Urinary bladder (tissue), 3 donors: ENCODE measurements at regions not wholly inside any gene's neighbourhood (a gene's known extent, or its start where the extent isn't known, plus 50 kb on each side); places are given as distances from the start of the nearest gene placed in this dataset.

ENCODE experiments used
- DNase-seq: peaks from one replicate; pipeline ENCODE4 v3.0.0-alpha.2; 2015; ENCODE audit errors: extremely low spot score
- H3K27ac ChIP-seq: one replicate; pipeline ENCODE4 v1.5.1; 2013; ENCODE audit warnings: low read depth, mild to moderate bottlenecking, moderate library complexity
- H3K36me3 ChIP-seq: one replicate; pipeline ENCODE4 v1.6.1; 2013; ENCODE audit warnings: mild to moderate bottlenecking, moderate library complexity; ENCODE audit not compliant: insufficient read depth
- H3K4me1 ChIP-seq: one replicate; pipeline ENCODE4 v1.6.1; 2013; ENCODE audit warnings: mild to moderate bottlenecking, moderate library complexity; ENCODE audit not compliant: insufficient read depth
- H3K4me3 ChIP-seq: one replicate; pipeline ENCODE4 v1.5.1; 2013; ENCODE audit warnings: low read depth, low read length
- WGBS: extraction: QIAGEN DNeasy Blood & Tissue Kit; methylation state at CpG from one replicate; pipeline ENCODE4 v1.1.7; 2013; 5-methylcytosine and 5-hydroxymethylcytosine counted together
- donor health status: healthy with polysubstance abuse.
- donor health status: healthy.

DNA sequence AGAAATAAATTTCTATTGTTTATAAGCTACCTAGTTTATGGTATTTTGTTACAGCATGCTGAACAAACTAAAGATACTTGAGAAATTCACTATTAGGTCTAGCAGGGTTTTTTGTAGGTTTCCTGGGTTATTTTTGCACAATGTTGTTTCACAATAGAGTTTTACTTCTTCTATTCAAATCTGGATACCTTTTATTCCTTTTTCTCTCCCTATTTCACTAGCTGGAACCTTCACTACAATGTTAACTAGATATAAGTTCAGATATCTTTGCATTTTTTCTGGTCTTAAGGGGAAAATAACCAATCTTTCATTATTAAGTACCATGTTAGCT lies 237.7 kb upstream of the CITED2 start:
- Histone ChIP-seq H3K36me3 (peaks cover 1% of the 10 kb centered on the region), H3K27ac (no peak overlapping the region), H3K4me1 (no peaks in the 10 kb centered on the region), H3K4me3 (no peak overlapping the region)
- no peak for DNase-seq

DNA sequence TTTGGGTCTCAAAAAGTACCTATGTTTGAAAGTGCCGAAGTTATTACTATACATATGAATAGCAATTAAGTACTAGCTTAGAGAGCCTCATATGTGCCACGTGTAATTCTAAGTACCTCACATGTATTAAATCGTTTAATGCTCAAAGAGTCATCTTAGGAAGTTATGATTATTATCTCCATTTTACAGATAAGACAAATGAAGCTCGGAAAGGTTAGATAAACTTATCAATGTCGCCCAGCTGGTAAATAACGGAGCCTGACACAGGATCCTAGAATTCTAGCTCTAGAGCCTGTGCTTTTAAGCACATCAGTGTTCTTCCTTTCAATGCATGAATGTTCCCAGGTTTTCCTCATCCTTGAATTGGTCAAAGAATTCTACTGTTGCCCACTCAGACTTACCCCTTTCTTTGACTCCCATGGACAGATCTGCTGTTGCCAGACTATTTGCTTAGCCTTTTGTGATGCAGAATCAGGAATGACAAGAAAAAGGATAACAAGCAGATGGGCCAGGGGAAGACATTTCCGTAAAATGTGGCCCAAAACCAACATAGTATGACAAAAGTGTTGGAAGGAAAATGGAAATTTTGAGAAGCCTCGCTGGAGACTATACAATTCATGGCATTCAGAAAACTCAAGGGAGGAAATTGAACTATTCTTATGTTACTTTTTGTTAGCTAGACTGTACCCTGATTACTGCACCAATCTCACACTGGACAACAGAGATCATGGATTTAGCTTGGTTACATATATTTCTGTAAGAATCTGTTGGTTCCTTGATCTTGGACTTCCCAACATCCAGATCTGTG lies 237.1 kb upstream of the CITED2 start:
- WGBS = 79% methylated on average over 8 of the region's 8 CpGs
- no peaks in the 10 kb centered on the region for H3K4me1 ChIP-seq
- DNase-seq = no peak
- no peak overlapping the region for H3K4me3 ChIP-seq
- H3K27ac ChIP-seq = no peak overlapping the region
- H3K36me3 ChIP-seq = peaks cover 1% of the 10 kb centered on the region

DNA sequence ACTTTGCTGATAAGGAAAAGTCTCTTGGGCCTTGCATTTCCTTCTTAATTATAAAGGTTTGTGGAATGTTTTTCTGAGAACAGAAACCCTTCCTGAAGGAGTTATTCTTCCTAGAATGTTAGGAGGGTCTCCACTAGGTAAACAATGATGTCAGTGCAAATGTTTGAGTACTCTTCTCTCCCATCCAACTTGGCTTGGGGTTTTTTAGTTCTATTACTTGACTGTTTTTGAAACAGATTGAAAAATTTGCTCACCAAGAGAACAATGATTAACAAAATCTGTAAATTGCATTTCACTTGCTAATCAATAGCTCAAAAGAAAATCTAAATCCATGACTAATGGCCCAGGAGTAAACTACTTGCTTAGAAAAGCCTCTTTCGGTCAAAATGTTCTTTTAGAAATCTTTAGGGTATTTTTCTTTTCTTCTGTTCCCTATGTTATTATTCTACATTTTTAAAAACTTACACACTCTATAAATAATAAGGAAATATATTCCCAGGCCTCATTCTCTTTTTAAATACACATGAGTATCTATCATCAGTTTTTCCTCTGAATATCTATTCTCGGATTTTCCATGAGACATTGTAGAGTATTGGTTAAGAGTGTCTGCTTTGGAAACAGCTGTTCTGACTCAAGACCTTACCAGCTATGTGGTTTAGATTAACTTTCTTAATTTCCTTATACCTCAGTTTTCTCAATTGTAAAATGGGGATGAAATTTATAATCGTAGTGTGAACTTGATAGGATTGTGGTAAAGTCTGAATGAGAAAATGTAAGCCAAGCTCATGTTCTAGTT lies 234.2 kb upstream of the CITED2 start:
- no peak overlapping the region for H3K27ac ChIP-seq
- WGBS = 89% methylated on average over 3 of the region's 3 CpGs
- no peaks in the 10 kb centered on the region for H3K4me1 ChIP-seq
- DNase-seq = no peak
- H3K4me3 ChIP-seq = no peak overlapping the region
- peaks cover 1% of the 10 kb centered on the region for H3K36me3 ChIP-seq

DNA sequence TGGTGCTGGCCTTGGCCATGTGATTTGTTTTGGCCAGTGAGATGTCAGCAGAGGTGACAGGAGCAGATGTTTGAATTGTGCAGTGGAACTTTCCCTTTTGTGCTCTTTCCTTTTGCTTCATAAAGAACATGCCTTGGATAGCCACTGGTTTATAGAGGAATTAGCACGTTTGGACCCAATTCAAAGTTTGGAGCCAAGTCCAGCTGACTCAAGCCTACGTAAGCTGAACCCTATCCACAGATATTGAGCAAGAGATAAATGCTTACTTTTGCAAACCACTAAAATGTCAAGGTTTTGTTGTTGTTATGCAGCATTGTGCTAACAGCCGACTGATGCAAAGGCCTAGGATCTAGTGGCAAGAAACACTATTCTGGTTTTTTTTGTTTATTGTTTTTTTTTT lies 230.9 kb upstream of the CITED2 start:
- H3K27ac ChIP-seq = no peak overlapping the region
- 65% methylated on average over 3 of the region's 3 CpGs for WGBS
- no peak overlapping the region for H3K4me3 ChIP-seq
- no peak for DNase-seq
- peaks cover 1% of the 10 kb centered on the region for H3K36me3 ChIP-seq
- H3K4me1 ChIP-seq = no peaks in the 10 kb centered on the region

DNA sequence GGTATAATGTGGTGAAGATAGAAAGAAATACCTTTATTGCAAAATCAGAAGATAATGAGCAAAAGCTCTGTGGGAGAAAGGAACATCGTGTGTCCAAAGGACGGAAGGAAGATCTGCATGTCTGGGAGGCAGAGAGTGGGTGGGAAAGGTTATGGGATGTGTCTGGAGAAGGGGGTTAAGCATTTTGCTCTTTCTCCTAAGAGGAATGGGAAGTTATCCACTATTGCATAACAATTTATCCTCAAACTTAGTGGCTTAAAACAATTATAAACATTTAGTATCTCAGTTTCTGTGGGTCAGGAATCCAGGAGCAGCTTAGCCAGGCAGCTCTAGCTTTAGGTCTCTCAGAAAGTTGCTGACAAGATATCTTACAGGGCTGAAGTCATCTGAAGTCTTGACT lies 229.1 kb upstream of the CITED2 start:
- no peaks in the 10 kb centered on the region for H3K4me1 ChIP-seq
- no peak overlapping the region for H3K4me3 ChIP-seq
- DNase-seq = no peak
- 49% methylated on average over 2 of the region's 2 CpGs for WGBS
- H3K36me3 ChIP-seq = no peaks in the 10 kb centered on the region
- H3K27ac ChIP-seq = no peak overlapping the region

DNA sequence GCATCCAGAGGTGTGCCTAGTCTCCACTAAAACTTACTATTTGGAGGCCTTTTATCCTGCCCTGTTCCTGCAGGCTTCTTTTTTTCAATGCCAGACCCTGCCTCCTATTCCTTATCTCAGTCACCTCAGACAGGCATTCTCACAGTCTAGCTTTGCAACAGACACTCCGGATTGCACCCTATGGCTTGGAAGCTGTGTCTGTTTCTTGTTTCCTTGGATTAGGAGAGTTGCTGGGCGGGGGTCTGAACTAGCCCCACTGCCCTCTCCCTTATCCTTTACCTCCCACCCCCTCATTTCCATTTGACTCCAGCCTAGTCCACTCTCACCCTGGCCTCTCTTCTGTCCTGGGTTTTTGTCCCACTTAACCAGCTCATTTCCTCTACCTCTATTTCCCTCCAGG lies 228.1 kb upstream of the CITED2 start:
- no peak for DNase-seq
- WGBS = 96% methylated on average over 2 of the region's 2 CpGs
- H3K4me3 ChIP-seq = no peak overlapping the region
- no peaks in the 10 kb centered on the region for H3K4me1 ChIP-seq
- H3K27ac ChIP-seq = no peak overlapping the region
- no peaks in the 10 kb centered on the region for H3K36me3 ChIP-seq

DNA sequence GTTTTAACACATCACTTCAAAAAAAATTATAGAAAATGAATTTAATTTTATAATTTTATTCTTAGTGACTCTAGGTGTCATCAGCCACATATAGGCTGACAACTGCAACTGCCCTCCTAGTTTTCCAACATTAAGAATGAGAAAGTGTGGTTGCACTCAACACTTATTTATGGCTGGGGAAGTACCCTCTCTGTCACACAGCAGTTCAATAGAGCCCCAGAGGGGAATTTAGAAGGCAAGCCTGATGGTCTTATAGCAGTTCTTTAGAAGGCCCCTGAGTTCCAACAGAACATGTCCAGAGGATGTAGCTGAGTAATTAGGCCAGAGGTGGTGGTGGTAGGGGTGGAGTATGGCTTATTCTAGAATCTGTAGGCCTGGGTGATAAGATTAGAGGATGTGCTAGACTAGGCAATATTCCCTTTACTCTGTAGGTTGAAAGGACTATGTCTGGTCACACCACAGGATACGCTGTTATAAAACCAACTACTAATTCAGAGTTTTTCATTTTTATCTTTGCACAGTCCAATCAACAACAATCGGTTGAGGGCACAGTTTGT lies 226.5 kb upstream of the CITED2 start:
- DNase-seq = no peak
- WGBS = 90% methylated on average over 2 of the region's 2 CpGs
- Histone ChIP-seq H3K27ac (no peak overlapping the region), H3K36me3 (no peaks in the 10 kb centered on the region), H3K4me3 (no peak overlapping the region), H3K4me1 (no peaks in the 10 kb centered on the region)

DNA sequence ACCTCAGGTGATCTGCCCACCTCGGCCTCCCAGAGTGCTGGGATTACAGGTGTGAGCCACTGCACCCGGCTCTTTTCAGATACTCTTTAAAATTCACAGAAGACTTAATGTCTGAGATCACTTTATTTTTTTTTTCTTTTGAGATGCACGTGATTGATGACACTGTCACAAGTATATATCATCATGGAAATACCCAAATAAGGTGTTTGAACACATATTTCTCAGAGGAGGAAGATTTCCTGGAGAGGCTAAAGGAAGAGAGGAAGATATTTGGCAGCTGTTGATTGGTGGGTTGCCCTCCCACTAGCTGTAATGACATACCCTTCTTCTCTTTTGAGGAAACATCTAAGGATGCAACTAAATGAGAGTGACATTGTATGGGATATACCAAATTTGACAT lies 225.9 kb upstream of the CITED2 start:
- Histone ChIP-seq H3K4me1 (no peaks in the 10 kb centered on the region), H3K4me3 (no peak overlapping the region), H3K27ac (no peak overlapping the region), H3K36me3 (no peaks in the 10 kb centered on the region)
- WGBS = 94% methylated on average over 3 of the region's 3 CpGs
- DNase-seq = no peak

DNA sequence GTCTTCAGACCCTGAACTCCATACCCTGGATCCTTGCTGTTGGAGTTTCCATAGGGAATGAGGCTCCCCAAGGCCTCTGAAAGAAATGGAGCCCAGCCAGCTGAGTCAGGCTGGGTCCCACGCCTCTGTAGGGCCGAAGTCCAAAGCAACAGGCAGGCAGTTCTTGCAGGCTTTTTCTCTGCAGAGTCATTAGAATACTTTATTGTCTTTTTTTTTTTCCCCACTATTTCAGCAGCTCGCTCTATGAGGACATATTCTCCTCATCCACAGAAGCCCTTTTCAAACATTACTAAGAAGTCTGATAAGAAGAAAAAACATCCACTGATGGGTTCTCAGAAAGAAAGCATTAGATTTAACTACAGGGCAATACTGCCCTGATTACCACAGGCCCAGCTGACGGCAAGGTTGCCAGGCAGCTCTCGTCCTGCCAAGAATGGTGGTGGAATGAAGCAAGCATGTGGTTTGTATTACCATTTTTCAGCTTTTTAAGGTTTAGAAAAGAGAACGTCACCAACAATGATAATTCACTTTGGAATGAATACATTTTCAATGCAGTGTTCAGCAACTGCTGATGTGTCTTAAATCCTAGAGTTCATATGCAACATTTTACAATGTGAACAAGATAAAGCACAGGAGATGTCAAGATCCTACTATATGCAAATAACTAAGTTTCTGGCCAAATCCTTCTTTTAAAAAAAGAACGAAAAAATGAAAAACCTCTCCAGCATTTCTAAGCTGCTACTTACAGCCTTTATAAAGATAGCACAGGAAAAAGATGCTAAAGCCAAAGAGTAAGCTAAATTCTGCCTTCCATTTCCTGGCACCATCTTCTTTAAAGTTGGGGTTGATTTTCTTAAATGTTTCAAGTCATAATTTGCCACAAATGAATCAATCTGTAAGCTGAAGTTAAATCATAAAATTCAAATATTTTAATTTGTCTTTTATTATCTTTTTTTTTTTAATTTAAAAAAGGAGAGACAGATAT lies 223.6 kb upstream of the CITED2 start:
- Histone ChIP-seq H3K4me3 (no peak overlapping the region), H3K36me3 (no peaks in the 10 kb centered on the region), H3K4me1 (no peaks in the 10 kb centered on the region), H3K27ac (no peak overlapping the region)
- whole genome bisulfite sequencing = 20% methylated on average over 7 of the region's 7 CpGs
- DNase-seq = peak; percentile 56

DNA sequence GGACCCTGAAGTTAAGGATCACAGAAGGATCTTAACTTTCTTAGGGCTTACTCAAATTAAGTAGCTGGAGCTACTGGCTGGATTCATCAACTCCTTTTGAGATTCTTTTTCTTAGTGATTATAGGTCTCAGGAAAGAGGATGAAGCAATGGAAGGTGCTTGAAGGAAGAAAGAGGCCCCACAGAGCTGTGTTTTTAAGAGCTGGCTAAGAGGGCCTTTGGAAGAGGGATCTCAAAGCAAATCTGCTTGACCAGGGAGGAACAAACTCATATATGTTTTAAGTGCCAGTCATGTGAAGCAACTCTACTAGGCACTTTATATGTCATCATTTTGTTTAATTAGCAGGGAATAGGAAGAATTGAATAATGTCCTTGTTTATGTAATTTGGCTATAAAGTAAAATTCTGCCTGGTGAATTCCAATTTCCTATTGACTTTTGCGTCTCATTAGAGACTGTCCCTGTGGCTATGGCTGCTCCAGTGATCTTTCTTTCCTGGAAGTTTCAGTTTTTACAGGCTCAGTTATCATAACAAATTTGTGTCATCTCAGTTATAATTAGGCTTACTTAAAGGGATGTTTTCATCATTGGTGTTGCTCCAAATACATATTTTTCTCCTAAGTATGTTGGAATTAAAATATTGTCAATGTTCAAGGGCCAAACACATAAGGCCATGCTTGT lies 222.8 kb upstream of the CITED2 start:
- H3K36me3 ChIP-seq = no peaks in the 10 kb centered on the region
- WGBS = 66% methylated on average over 1 of the region's 1 CpG
- H3K4me3 ChIP-seq = no peak overlapping the region
- no peak overlapping the region for H3K27ac ChIP-seq
- no peaks in the 10 kb centered on the region for H3K4me1 ChIP-seq
- no peak for DNase-seq

DNA sequence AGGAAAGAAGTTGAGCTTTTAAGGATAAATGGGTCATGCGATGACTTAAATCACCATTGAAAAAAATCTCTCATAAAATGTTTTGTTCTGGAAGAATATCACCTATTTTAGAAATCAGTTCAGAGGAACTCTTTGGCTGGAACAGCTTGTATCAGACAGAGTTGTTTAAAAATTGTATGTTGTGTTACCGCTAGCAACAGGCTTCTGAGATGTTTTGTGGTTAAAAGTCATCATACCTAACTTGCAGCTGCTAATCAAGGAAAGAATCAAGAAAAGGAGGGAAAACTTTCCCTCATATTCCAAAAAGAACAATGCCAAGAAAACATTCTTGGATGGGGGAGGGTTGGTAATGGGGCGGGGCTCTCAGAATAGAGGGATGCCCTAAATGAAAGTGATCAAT lies 220.7 kb upstream of the CITED2 start:
- no peaks in the 10 kb centered on the region for H3K4me1 ChIP-seq

DNA sequence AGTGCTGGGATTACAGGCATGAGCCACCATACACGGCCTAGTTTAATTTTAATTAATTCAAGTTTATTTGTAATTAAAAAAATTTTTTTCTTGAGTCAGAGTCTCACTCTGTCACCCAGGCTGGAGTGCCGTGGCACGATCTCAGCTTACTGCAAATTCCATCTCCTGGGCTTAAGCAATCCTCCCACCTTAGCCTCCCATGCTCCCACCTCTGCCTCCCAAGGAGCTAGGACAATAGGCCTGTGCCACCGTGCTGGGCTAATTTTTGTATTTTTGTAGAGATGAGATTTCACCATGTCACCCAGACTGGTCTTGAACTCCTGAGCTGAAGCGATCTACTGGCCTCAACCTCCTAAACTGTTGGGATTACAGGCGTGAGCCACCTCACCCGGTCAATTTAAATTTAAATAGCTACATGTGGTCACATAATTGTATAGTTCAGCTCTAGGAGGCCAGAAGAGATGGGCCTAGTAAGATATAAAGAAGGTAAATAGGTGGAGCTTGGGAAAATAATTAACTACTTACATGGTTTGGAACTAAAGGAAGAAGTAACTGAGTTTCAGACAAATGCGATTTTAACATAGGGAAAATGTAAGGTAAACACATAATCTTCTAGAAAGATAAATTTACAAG lies 220.0 kb upstream of the CITED2 start:
- Histone ChIP-seq H3K4me1 (no peaks in the 10 kb centered on the region), H3K36me3 (no peaks in the 10 kb centered on the region), H3K27ac (no peak overlapping the region), H3K4me3 (no peak overlapping the region)
- no peak for DNase-seq
- WGBS = 92% methylated on average over 8 of the region's 8 CpGs

More for the DNA sequence above, 220.7 kb upstream of the CITED2 start:
- 92% methylated on average over 3 of the region's 3 CpGs for WGBS
- no peak for DNase-seq
- H3K4me3 ChIP-seq = no peak overlapping the region
- H3K27ac ChIP-seq = no peak overlapping the region
- H3K36me3 ChIP-seq = no peaks in the 10 kb centered on the region
